Activated T-cell treated with anti-CD3 and anti-CD28 coated beads for 1 hour (primary cell): ENCODE measurements at regions not wholly inside any gene's neighbourhood (a gene's known extent, or its start where the extent isn't known, plus 50 kb on each side); places are given as distances from the start of the nearest gene placed in this dataset.
"Not testable (repeated sequence)": the region's sequence is repeated elsewhere in the genome, so short reads cannot be mapped to it uniquely, and the experiment has no call there.

Source experiments
- DNase-seq: peaks from one replicate; pipeline ENCODE4 v3.0.0-alpha.2; 2020; ENCODE audit warnings: low read depth

DNA sequence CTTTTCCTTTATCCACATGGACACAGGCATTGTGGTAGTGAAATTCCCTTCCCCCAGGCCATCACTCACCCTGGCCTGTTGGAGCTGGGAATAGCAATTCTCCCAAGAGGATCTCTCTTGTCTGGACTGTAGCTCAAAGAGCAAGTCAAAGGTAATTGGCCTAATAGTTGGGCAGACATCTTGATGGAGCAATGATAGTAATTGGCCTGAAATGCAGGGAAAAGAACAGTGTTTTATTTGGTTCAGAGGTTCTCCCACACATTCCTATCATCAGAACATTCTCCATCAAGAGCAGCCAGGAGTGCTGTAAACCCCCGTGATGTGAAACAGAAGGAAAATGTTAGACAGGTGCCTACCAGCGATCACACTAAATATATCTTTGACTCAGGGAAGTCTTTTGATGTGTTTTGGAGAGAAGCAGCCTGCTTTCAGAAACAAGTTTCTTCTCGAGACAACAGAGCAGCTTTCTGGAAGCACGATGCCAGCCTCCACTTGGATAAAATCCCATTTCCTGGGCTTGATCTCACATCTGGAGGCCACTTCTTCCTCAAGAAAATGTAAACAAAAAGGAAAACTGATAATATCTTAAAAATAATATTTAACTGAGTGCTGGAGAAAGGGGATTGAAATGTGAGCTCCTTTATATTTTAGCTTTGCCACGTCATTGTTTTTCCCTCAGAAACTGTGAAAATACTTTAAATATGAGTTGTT, 198.1 kb upstream of the WWC1 start:
- DNase-seq: no peak

DNA sequence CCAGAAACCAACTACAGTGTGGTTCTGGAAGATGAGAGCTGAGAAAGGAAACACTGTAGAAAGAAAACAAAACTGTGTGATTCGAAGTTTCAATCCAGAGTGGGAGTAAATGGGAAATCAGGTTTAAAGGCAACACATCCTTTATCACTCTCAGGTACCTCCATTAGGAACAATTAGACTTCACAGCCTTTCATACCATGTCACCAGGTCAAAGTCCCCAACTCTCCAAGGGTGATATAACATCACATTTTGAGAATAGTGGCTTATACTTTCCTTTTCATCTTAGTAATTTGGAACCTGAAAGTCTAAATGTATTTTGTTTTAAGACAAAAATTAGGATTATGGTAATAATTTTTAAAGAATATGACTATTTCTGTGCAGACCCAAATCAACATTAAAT, 194.9 kb upstream of the WWC1 start:
- DNase-seq: no peak

DNA sequence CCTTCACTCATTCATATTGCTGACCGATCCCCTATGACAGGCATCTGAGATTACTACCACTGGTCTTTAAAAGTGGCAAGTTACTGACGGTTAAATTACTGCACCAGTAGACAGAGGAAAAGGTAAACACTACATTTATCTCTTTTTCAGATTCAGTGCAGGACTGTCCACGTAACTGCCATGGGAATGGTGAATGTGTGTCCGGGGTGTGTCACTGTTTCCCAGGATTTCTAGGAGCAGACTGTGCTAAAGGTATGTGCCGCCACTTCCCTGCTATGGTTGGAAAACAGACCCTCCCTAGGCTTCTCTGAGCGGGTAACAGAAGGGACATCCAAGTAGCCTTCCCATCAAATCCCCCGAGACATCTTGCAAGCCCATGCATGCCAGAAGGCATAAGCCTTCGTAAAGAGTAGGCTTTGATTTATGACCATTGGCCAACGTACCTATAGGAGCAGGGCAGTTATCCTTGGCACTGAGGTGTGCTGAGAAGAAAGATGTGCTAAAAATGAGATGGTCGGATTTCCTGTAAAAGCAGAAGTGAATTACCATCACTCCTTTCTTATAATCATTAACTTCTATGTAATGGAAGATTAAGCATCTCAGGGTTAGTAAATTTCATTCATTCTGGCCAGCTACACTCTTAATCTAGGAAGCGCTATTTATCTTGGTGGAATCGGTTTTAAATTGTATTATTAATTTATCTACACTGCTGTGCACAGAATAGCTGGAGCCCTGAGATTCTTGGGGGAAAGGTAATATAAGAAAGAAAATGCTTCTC, 193.4 kb upstream of the WWC1 start:
- DNase-seq: no peak

DNA sequence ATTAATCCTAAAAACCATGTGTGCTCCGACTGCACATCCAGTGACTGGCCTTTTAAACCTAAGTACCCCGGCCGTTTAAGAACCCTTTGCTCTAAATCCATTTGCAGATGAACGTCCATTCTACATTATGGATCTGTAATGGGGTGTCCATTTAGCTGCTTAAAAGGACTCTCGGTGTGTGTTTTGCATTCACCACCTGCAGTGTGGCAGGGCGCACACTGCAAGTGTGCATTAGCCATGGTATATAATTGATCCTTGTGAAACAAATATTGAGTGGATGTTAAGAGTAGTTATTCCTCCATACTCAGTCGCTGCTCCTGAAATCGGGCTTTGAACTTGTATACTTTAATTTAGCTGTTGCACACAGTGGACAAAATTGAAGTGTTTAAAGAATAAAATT, 190.1 kb upstream of the WWC1 start:
- DNase-seq: no peak

DNA sequence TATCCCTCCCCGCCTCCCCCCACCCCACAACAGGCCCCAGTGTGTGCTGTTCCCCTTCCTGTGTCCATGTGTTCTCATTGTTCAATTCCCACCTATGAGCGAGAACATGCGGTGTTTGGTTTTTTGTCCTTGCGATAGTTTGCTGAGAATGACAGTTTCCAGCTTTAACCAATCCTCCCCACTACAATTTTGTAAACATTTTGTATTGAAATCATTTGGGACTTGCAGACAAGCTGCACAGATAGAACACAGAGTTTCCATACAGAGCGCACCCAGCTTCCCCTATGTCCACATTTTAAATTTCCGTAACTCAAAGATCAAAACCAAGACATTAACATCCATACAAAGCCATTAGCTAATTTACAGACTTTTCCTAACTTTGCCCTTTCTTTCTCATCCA, 188.4 kb upstream of the WWC1 start:
- not testable (repeated sequence) for DNase-seq

DNA sequence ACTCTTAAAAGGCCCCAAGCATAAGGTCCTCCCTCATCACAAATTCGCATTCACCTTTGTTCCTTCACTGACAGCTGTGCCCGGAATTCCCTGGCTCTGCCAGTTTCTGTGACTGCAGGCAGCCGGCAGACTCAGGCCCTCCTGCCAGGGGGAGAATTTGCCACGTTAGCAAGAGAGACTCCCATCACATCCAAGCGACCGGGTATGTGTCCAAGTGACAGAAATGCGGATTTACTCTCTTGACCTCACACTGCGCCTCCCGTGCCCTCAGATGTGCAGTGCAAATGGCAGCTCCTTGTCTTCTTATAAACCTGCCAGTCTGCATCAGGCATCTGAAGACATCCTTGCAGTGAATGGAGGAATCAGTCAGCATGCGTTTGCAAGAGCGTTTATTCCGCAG, 187.1 kb upstream of the WWC1 start:
- no peak for DNase-seq

DNA sequence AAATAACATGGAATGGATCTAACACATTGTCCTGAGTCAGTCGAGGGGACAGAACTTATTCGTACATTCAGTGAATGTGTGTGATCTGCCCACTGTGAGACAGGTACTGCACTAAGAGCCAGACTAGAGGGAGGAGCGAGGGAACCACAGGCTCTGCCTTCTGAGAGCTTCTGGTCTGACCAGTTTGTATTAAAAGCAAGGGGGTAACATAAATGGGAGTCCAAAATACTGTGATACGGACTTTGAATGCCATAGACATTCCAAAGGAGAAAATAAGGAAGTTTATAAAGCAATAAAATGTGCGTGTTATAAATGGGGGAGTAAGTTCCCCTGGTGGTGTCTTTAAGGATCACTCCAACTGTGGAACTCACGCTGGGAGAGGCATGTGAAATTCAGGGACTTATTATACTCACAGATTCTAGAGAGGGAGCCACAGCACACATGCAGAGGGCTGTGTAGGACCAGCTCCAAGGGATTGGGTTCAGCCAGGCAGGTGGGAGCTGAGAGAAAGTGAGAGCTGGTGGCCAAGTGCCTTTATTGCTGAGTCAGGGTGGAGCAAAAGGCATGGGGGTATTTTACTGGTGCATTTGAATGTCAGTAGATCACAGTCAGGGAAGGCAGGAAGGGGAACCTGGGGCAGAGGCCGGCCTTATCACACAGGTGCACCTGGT, 186.5 kb upstream of the WWC1 start:
- DNase-seq: no peak

DNA sequence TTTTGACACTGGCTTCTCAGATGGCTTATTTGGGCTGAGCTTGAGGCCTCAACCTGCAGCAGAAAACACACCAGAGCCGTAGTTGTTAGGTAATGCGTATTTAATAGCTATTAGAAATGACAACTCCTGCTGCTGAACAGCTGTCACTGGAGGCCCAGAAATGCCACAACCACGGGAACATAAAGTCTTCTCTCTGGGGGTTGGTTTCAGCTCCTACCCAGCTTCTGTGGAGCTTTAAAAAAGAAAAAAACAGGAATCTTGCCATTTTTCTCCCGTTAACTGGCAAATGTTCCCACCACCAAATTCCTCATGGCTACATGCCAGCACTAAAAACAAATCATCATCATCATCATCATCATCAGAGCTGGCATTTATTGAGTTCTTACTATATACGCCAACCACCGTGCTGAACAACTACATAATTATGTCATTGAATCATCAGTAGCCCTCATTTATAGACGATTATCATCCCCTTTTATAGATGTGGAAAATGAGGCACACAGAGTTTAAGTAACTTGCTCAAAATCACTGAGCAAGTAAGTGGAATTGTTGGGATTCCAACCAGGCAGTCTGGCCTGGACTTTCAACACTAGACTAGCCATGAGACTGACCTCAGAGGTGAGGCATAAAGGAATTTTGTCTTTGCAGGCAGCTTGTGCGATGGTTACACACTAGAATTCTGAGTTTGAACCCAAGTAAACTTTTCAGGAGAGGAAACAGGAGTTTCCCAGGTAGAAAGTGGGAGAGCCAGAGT, 185.3 kb upstream of the WWC1 start:
- no peak for DNase-seq

DNA sequence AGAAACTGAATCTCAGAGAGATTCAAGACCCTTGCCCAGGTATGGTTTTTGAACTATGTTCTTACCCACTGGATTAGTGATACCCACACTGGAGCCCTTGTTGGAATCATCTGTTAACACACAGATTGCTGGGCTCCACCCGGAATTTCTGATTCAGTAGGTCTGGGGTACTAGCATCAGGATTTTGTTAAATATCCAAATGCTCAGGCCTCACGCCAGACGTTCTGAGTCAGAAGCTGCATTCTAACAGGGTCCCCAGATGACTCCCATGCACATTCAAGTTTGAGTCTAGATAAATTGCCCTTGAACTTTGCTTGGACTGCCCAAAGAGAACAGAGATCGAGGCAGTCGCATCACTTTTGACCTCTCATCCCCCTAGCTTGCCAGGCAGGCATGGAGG, 182.0 kb upstream of the WWC1 start:
- DNase-seq: no peak

DNA sequence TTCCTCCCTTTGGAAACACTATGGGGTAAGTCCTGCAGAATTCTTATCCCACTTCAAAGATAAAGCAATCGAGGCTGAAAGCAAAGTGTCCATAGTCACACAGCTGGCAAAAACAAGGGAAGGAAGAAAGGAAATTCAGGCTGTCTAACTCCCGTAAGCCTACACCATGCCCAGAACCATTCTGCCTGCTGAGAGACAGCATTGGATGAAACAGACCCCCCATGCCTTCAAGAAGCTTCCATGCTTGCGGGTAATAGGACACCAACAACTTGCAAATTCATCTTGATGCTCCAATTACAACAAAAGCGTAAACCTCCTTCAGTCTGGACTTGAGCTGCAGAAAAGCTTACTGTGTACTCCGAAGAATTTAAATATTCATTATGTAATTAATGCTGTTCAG, 181.1 kb upstream of the WWC1 start:
- no peak for DNase-seq

DNA sequence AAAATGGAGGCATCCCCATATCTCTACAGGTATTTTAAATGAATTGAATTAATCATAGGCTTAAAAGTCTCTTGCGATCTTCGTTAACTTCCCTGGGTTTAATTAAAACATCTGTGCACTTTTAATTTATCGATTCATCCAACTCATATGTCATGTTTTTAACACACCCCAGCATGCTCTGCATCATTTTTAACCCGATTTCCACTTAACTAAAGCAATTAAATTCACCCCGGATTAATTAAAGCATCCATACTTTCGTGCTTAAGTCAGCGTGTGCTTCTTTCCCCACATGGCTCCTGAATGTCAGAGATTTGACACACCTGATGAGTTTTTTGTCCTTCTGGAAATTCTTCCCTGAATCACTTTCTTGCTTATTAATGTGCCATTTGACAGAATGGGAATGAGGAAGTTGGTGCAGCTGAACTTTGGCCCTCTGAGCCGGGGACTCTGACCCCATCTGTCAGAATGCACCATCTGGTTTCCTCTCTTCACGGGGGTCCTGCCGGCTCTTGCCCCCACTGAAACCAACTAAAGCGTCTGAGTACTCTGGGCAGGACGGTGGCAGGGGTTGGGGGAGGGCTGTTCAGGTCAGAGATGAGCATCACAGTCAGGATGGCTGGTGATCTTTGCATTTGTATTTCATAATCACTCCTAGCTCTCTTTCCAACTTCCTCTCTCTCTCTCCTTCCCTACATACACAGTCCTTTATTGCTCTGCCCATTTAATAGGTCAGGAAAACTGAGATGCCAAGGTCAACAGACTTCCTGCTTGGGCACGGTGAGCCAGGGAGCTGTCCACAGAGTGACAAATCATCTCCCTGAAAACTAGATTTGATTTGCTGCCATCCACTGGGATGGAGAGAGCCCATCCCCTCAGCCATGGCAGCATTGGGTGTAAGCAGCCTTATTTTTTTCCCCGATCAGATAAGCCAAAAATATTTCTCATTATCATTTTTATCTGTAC, 180.3 kb upstream of the WWC1 start:
- no peak for DNase-seq

DNA sequence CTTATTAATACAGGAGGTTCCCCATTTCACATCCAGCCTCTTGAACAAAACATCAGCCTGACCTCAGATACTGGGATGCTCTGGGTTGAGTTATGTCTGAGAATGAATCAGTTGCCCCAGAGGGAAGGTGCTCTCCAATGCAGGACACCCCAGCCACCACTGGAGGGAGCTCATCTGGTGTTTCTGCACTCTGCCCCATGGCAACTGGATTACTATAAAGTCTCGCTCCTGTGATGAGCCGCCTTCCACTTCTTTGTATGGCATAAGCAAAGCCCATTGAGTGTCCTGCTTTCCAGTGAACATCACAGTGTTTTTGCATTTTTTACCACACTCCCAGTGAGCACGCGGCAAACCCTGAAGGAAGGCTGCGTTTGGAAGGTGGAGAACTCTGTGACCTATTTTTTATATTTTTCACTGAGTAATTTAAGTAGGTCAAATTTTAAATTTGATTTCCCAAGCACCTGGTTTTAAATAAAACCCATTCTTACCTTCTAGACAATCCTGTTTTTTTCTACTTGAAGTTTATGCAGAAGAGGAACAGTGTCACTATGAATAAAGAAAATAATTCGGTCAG, 176.9 kb upstream of the WWC1 start:
- DNase-seq: no peak

DNA sequence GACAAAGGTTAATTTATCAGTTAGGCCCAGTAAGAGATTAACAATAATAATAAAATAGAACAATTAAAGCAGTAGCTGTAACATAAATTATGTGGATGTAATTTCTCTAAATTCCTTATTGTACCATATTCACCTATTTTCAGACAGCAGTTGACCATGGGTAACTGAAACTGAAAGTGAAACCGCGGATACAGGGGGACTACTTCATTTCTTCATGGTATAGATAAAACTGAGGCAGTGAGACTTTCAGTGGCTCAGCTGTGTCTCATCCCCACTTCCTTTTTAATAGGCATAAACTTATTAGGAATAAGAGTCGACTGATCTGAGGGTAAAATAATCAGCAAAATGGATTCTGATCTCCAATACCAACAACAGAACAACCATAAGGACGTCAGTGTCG, 174.0 kb upstream of the WWC1 start:
- no peak for DNase-seq

DNA sequence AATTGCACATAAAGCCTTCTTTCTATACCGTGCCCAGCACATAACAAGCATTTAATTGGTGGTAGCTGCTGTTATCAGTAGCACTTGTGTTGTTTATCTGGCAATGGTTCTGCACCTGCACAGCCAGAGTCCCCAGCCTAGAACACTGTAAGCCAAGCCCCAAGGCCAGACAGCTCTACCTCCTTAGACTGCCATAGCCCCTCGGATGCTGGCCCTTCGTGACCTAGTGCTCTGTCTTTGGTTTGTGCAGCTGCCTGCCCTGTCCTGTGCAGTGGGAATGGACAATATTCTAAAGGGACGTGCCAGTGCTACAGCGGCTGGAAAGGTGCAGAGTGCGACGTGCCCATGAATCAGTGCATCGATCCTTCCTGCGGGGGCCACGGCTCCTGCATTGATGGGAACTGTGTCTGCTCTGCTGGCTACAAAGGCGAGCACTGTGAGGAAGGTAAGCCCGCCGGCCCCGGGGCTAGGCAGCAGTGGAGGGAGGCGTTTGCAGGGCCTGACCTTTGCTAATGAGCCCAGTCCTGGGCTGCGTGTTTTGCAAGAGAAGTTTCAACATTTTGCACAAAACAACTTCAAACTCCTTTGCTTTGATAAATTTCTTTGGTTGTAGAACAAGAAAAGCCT, 173.3 kb upstream of the WWC1 start:
- DNase-seq: no peak

DNA sequence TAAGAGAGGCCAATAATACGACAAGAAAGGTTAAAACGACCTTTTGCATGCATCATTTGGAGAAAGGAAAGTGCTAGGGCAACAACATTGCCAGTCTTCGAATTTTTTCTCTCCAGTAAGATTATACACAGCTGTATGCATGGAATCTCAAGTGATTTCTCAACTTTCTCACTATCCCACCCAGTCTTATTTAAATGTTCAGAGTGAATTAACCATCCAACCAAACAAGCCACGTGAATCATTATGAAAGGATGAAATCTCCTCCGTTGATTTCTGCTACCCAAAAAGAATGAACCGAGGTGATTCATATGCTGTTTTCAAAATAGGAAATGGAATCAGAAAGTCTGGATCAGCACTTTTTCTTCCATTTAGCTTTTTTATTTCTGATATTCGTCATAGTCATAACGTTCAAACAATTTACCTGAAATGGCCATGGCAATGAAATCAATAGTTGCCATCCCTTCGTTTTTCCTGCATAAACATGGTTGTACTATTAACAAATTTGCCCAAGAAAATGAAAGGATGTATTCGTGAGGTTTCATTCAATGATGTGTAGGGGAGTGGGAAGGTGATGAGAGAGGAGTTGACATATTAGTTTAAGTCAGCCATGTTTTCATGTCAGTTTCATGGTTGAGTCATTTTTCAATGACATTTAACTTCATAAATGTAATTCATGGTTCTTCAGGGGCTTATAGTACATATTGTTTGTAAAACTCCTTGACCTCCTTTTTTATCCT, 170.9 kb upstream of the WWC1 start:
- DNase-seq: no peak

DNA sequence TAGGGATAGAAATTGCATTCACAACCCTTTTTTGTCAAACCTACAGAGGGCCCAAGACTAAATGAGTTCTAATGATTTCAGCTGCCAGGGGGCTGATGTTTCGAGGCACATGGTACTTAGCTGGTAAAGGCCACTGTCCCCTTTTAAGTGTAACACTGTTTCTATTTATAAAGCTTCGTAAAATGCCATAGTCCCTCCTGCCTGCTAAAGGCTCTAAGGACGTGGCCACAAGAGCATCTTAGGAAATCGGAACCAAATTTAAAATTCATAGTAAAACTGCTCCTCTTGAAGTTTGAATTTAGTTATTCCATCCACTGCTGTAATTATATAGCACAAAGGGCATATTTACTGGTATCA, 170.3 kb upstream of the WWC1 start:
- DNase-seq: no peak

DNA sequence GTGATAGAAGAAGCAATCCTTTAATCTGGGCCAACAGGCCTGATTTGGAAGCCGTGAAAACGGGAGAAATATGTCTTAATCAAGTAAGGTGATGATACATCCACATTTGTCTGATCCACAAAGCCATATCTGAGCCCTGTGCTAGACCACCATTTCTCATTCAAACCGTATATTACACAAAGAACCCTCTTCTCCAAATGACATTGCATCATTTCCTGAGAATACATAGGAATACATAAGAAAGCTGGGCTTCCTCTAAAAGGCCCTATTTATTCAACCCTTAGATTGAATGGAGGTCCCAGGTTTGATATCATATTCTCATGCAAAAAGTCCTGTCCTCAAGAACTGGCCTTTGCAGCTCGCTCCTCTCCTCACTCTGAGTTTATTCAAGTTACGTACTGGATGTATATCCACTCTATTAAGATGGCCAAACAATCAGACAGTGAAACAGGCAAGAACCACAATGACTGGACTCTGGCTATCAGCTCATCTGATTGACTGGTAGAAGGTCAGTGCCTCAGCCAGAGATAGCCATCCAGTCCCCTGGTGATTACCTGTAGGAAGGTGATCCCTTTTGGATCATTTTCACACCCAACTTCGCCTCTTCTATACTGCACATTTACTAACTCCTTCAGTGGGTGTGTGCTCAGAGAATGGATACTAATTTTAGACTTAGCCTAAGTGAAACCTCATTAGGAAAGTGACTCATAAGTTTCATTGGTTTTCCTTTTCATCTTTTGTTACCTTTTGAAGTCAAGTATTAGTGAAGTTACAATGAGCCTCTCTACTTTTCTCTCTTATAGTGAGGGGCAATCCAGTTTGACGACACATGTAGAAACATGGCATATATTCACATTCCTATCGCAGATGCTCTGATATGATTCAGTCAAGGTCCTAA, 167.6 kb upstream of the WWC1 start:
- DNase-seq: no peak

DNA sequence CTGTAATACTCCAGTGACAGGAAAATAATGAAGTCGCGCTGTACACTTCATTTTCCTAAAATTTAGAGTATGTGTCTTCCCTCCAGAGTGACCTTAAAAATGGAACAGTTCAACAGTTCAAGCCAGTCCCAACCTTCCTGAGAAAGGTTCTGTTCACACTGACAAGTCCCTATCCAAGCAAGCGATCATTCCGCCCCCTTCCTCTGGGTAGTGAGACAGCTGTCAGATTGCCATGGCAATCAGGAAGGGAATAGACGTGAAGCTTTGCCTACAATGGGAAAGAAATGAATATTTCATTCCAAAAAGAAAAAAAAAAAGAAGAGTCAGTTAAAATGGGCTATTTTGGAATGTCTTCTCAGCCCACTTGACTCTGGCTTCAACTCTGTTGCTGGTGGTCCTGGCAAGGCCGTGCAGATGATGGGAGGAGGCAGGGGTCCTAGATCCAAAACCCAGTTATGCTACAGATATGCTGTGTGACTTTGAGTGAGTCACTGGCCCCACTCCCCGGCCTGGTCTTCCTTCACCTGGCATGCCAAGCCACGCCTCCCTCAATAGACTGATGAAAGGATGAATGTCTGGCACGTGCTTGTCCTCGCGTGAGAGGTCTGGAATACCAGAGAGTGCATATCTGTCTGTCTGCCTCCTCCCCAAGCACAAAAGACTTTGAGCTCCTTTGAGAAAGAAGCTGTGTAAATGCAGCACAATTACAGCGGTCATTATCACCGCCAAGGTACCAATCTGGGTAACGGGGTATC, 165.8 kb upstream of the WWC1 start:
- DNase-seq: no peak
